ENCODE measurements at regions not wholly inside any gene's neighbourhood (a gene's known extent, or its start where the extent isn't known, plus 50 kb on each side); places are given as distances from the start of the nearest gene placed in this dataset.

GRCh38 chr15:81768773-81769172 lies 277.0 kb downstream of the MEX3B start:
- no peak for DNase-seq

- DNase-seq: no peak
Observed at GRCh38 chr15:81766829-81767475, 278.9 kb downstream of the MEX3B start.

- no peak for DNase-seq
Observed at GRCh38 chr15:81765816-81766215, 280.0 kb downstream of the MEX3B start.

GRCh38 chr15:81763304-81763703 lies 282.5 kb downstream of the MEX3B start:
- DNase-seq: no peak

GRCh38 chr15:81760686-81761085 lies 285.1 kb downstream of the MEX3B start:
- no peak for DNase-seq

- no peak for DNase-seq
Observed at GRCh38 chr15:81758818-81759284, 287.0 kb downstream of the MEX3B start.

GRCh38 chr15:81755626-81756025 lies 290.2 kb downstream of the MEX3B start:
- no peak for DNase-seq

- DNase-seq: no peak
Observed at GRCh38 chr15:81754078-81754477, 291.7 kb downstream of the MEX3B start.

GRCh38 chr15:81752974-81753373 lies 292.8 kb downstream of the MEX3B start:
- DNase-seq: no peak

- peak; percentile 26 for DNase-seq
Observed at GRCh38 chr15:81752546-81752942, 293.3 kb downstream of the MEX3B start.

- no peak for DNase-seq
Observed at GRCh38 chr15:81751816-81752545, 293.8 kb downstream of the MEX3B start.

GRCh38 chr15:81751256-81751655 lies 294.6 kb downstream of the MEX3B start:
- DNase-seq: no peak

GRCh38 chr15:81749716-81750375 lies 296.0 kb downstream of the MEX3B start:
- DNase-seq: peak; percentile 27

GRCh38 chr15:81747482-81747881 lies 298.3 kb downstream of the MEX3B start:
- no peak for DNase-seq

GRCh38 chr15:81747026-81747425 lies 298.8 kb downstream of the MEX3B start:
- DNase-seq: no peak

- no peak for DNase-seq
Observed at GRCh38 chr15:81744364-81744763, 301.5 kb downstream of the MEX3B start.

- no peak for DNase-seq
Observed at GRCh38 chr15:81740416-81740815, 305.4 kb downstream of the MEX3B start.

GRCh38 chr15:81729340-81729739 lies 316.5 kb downstream of the MEX3B start:
- no peak for DNase-seq

GRCh38 chr15:81728726-81729125 lies 317.1 kb downstream of the MEX3B start:
- DNase-seq: no peak

GRCh38 chr15:81725590-81725989 lies 320.2 kb downstream of the MEX3B start:
- DNase-seq: no peak

GRCh38 chr15:81724536-81724935 lies 321.3 kb downstream of the MEX3B start:
- no peak for DNase-seq

- DNase-seq: no peak
Observed at GRCh38 chr15:81723701-81724100, 322.1 kb downstream of the MEX3B start.

GRCh38 chr15:81723113-81723651 lies 322.6 kb downstream of the MEX3B start:
- no peak for DNase-seq
